Liver (tissue), 8 donors: ENCODE measurements at regions not wholly inside any gene's neighbourhood (a gene's known extent, or its start where the extent isn't known, plus 50 kb on each side); places are given as distances from the start of the nearest gene placed in this dataset.

Experiments used
- DNase-seq: peaks from one replicate; pipeline ENCODE4 v3.0.0-alpha.2; 2017; ENCODE audit warnings: low spot score
- H3K27ac ChIP-seq, 2 donors: one replicate each; pipeline ENCODE4 v1.7.0; 2013; ENCODE audit warnings: inconsistent platforms in 2 of 2, low read length in 2 of 2, control low read depth in 1 of 2, low read depth in 1 of 2, mild to moderate bottlenecking in 1 of 2
- H3K27me3 ChIP-seq, 4 donors: one replicate each; pipeline versions ENCODE4 v1.6.1 to v1.7.0; 2013; ENCODE audit warnings: low read length in 3 of 4, inconsistent platforms in 1 of 4, mild to moderate bottlenecking in 1 of 4, moderate library complexity in 1 of 4; ENCODE audit not compliant: control insufficient read depth in 4 of 4, insufficient read depth in 4 of 4
- H3K36me3 ChIP-seq, 4 donors: one replicate each; pipeline versions ENCODE4 v1.6.1 to v1.7.0; 2013; ENCODE audit warnings: low read length in 3 of 4, mild to moderate bottlenecking in 3 of 4, low read depth in 1 of 4, moderate library complexity in 1 of 4; ENCODE audit not compliant: control insufficient read depth in 4 of 4, insufficient read depth in 3 of 4
- H3K4me1 ChIP-seq, 4 donors: one replicate each; pipeline versions ENCODE4 v1.6.1 to v1.7.0; 2013; ENCODE audit warnings: low read length in 3 of 4, mild to moderate bottlenecking in 3 of 4, moderate library complexity in 1 of 4; ENCODE audit not compliant: control insufficient read depth in 4 of 4, insufficient read depth in 4 of 4
- H3K4me3 ChIP-seq, 3 donors: one replicate each; pipeline versions ENCODE4 v1.6.1 to v1.7.0; 2013; ENCODE audit warnings: low read length in 3 of 3, control low read depth in 1 of 3, low read depth in 1 of 3, mild to moderate bottlenecking in 1 of 3
- H3K9ac ChIP-seq, 2 donors: one replicate each; pipeline ENCODE4 v1.7.0; 2013; ENCODE audit warnings: low read length in 2 of 2, mild to moderate bottlenecking in 2 of 2, moderate library complexity in 2 of 2, control low read depth in 1 of 2, low read depth in 1 of 2
- H3K9me3 ChIP-seq, 4 donors: one replicate each; pipeline versions ENCODE4 v1.6.1 to v1.7.0; 2013; ENCODE audit warnings: low read length in 3 of 4; ENCODE audit not compliant: control insufficient read depth in 4 of 4
- EGR1 ChIP-seq, 2 donors: IDR thresholded peaks; 2 replicates each; pipeline ENCODE4 v1.6.1; 2016 to 2018; ENCODE audit warnings: antibody characterized with exemption in 2 of 2, low read depth in 2 of 2
- FOXA2 ChIP-seq: IDR thresholded peaks from 2 replicates; pipeline ENCODE4 v1.6.1; 2016; ENCODE audit warnings: antibody characterized with exemption
- HNF4G ChIP-seq: IDR thresholded peaks from 2 replicates; pipeline ENCODE4 v1.6.1; 2016; ENCODE audit warnings: antibody characterized with exemption
- JUND ChIP-seq, 2 donors: IDR thresholded peaks; 2 replicates each; pipeline ENCODE4 v1.6.1; 2016; ENCODE audit warnings: antibody characterized with exemption in 2 of 2
- NR2F2 ChIP-seq: IDR thresholded peaks from 2 replicates; pipeline ENCODE4 v1.6.1; 2016; ENCODE audit warnings: antibody characterized with exemption
- SP1 ChIP-seq: IDR thresholded peaks from 2 replicates; pipeline ENCODE4 v1.6.1; 2018; ENCODE audit warnings: antibody characterized with exemption, mild to moderate bottlenecking
- YY1 ChIP-seq: IDR thresholded peaks from 2 replicates; pipeline ENCODE4 v1.6.1; 2016; ENCODE audit warnings: antibody characterized with exemption, mild to moderate bottlenecking
- WGBS: extraction: QIAGEN DNeasy Blood & Tissue Kit; methylation state at CpG from one replicate; pipeline ENCODE4 v1.1.7; 2013; 5-methylcytosine and 5-hydroxymethylcytosine counted together
- TF ChIP-seq, protein P1 (sequence below): fragments of 150-350 bp; IDR thresholded peaks from 2 replicates; pipeline ENCODE4 v1.5.1; 2017; ENCODE audit warnings: improper control_type of control experiment, low read depth, low read length; ENCODE audit not compliant: missing input control
- TF ChIP-seq, protein P2 (sequence below): IDR thresholded peaks from 2 replicates; pipeline ENCODE4 v1.6.1; 2016; ENCODE audit warnings: antibody characterized with exemption
- TF ChIP-seq, protein P3 (sequence below): IDR thresholded peaks from 2 replicates; pipeline ENCODE4 v1.6.1; 2016; ENCODE audit warnings: antibody characterized with exemption
- TF ChIP-seq, protein P4 (sequence below): IDR thresholded peaks from 2 replicates; pipeline ENCODE4 v1.6.1; 2016; ENCODE audit warnings: antibody characterized with exemption, mild to moderate bottlenecking
- TF ChIP-seq, protein P5 (sequence below): IDR thresholded peaks from 2 replicates; pipeline ENCODE4 v1.6.1; 2016; ENCODE audit warnings: antibody characterized with exemption
- donor health status: healthy.
- donor health status: healthy.
- donor health status: healthy.
- donor health status: healthy.
- donor health status: healthy.

DNA sequence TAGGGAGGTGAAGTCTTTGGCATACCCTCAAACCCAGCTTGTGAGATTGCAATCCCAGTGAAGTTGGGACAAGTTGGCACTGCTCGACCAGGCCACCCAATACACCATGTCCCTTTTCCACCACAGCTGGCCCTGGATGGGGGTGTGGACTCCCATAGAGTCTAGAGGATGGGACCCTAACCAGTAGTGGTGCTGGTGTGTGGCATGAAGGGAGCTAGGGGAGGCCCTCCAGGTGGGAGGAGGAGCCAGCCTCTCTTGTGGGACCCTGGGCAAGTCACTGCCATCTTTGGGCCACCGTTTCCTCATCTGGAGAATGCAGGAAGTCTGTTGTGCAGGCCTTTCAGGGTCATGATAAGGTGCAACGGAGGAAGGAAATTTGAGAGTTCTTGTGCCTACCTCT, 1854.9 kb downstream of the TP53TG3F start (continued):
- TF ChIP-seq, protein P1, sequence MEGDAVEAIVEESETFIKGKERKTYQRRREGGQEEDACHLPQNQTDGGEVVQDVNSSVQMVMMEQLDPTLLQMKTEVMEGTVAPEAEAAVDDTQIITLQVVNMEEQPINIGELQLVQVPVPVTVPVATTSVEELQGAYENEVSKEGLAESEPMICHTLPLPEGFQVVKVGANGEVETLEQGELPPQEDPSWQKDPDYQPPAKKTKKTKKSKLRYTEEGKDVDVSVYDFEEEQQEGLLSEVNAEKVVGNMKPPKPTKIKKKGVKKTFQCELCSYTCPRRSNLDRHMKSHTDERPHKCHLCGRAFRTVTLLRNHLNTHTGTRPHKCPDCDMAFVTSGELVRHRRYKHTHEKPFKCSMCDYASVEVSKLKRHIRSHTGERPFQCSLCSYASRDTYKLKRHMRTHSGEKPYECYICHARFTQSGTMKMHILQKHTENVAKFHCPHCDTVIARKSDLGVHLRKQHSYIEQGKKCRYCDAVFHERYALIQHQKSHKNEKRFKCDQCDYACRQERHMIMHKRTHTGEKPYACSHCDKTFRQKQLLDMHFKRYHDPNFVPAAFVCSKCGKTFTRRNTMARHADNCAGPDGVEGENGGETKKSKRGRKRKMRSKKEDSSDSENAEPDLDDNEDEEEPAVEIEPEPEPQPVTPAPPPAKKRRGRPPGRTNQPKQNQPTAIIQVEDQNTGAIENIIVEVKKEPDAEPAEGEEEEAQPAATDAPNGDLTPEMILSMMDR: no peak

DNA sequence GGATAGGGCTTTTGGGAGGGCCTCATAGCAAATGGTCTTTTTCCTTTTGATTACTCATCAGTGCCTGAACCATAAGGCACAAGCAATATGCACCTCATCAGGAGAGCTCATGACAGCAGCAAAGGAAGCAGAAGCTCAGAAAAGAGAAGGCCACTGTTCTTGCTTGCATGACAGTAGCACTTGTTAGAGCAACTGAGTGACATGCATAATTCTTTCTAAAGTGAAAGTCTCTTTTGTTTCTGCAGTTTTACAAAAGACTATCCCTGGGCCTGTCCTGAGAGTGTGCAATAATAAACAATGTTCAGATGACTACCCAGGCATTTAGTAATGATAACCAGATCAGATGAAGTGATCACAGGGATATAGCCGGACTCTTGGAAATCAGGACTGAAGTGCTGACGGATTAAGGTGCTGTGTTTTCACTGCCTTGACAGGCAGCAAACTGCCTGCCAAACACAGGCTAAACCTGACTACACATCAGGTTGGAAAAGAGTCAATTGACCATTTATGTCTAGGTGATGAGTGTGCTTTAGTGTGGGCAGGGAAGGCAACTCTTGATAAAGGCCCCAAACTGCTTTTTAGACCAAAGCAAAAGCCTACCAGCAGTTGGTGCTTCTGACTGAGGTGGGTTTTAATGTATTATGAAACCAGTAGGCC, 1860.3 kb downstream of the TP53TG3F start:
- H3K4me1 ChIP-seq: no peaks in the 10 kb centered on the region
- 61% methylated on average over 2 of the region's 2 CpGs for WGBS
- no peaks in the 10 kb centered on the region for H3K36me3 ChIP-seq
- no peak for DNase-seq
- H3K27me3 ChIP-seq: no peaks in the 10 kb centered on the region
- H3K9me3 ChIP-seq: peaks cover 0 to 2% (median 0%) of the 10 kb centered on the region in 4 donors
- H3K27ac ChIP-seq: no peak overlapping the region
- TF ChIP-seq, protein P2, sequence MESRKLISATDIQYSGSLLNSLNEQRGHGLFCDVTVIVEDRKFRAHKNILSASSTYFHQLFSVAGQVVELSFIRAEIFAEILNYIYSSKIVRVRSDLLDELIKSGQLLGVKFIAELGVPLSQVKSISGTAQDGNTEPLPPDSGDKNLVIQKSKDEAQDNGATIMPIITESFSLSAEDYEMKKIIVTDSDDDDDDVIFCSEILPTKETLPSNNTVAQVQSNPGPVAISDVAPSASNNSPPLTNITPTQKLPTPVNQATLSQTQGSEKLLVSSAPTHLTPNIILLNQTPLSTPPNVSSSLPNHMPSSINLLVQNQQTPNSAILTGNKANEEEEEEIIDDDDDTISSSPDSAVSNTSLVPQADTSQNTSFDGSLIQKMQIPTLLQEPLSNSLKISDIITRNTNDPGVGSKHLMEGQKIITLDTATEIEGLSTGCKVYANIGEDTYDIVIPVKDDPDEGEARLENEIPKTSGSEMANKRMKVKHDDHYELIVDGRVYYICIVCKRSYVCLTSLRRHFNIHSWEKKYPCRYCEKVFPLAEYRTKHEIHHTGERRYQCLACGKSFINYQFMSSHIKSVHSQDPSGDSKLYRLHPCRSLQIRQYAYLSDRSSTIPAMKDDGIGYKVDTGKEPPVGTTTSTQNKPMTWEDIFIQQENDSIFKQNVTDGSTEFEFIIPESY: no peak
- TF ChIP-seq, protein P3, sequence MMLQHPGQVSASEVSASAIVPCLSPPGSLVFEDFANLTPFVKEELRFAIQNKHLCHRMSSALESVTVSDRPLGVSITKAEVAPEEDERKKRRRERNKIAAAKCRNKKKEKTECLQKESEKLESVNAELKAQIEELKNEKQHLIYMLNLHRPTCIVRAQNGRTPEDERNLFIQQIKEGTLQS: no peak
- TF ChIP-seq YY1: no peak
- TF ChIP-seq, protein P4, sequence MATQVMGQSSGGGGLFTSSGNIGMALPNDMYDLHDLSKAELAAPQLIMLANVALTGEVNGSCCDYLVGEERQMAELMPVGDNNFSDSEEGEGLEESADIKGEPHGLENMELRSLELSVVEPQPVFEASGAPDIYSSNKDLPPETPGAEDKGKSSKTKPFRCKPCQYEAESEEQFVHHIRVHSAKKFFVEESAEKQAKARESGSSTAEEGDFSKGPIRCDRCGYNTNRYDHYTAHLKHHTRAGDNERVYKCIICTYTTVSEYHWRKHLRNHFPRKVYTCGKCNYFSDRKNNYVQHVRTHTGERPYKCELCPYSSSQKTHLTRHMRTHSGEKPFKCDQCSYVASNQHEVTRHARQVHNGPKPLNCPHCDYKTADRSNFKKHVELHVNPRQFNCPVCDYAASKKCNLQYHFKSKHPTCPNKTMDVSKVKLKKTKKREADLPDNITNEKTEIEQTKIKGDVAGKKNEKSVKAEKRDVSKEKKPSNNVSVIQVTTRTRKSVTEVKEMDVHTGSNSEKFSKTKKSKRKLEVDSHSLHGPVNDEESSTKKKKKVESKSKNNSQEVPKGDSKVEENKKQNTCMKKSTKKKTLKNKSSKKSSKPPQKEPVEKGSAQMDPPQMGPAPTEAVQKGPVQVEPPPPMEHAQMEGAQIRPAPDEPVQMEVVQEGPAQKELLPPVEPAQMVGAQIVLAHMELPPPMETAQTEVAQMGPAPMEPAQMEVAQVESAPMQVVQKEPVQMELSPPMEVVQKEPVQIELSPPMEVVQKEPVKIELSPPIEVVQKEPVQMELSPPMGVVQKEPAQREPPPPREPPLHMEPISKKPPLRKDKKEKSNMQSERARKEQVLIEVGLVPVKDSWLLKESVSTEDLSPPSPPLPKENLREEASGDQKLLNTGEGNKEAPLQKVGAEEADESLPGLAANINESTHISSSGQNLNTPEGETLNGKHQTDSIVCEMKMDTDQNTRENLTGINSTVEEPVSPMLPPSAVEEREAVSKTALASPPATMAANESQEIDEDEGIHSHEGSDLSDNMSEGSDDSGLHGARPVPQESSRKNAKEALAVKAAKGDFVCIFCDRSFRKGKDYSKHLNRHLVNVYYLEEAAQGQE: no peak
- no peak for TF ChIP-seq SP1
- no peak for TF ChIP-seq NR2F2
- TF ChIP-seq FOXA2: no peak
- no peak for TF ChIP-seq JUND (IDR thresholded peaks at IDR 0.05)
- no peak overlapping the region for H3K4me3 ChIP-seq
- no peak overlapping the region for H3K9ac ChIP-seq

DNA sequence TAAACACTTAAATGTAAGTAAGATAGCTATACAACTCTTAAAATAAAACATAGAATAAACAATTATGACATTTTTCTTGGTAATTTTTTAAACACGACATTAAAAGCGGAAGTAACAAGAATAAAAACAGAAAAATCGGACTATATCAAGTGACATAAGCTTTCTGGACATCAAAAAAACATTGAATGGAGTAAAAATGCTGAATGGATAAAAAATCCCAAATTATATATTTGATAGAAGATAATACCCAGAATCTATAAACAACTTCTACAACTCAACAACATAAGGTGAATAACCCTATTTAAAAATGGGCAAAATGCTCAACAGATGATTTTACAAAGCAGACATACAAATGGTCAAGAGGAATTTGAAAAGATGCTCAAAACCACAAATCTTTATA, 1866.5 kb downstream of the TP53TG3F start:
- no peaks in the 10 kb centered on the region for H3K36me3 ChIP-seq
- WGBS: 66% methylated on average over 3 of the region's 3 CpGs
- TF ChIP-seq EGR1 (IDR thresholded peaks at IDR 0.05; ENCODE audit: low read depth in 2 of 2) (no peak), HNF4G (no peak), FOXA2 (no peak)
- TF ChIP-seq, protein P5, sequence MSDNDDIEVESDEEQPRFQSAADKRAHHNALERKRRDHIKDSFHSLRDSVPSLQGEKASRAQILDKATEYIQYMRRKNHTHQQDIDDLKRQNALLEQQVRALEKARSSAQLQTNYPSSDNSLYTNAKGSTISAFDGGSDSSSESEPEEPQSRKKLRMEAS: no peak
- H3K9me3 ChIP-seq: no peaks in the 10 kb centered on the region
- H3K27me3 ChIP-seq: no peaks in the 10 kb centered on the region
- no peak overlapping the region for H3K27ac ChIP-seq
- H3K9ac ChIP-seq: no peak overlapping the region
- H3K4me3 ChIP-seq: no peak overlapping the region
- H3K4me1 ChIP-seq: no peaks in the 10 kb centered on the region
- no peak for DNase-seq
